ENCODE measurements at regions not wholly inside any gene's neighbourhood (a gene's known extent, or its start where the extent isn't known, plus 50 kb on each side); places are given as distances from the start of the nearest gene placed in this dataset.

DNA sequence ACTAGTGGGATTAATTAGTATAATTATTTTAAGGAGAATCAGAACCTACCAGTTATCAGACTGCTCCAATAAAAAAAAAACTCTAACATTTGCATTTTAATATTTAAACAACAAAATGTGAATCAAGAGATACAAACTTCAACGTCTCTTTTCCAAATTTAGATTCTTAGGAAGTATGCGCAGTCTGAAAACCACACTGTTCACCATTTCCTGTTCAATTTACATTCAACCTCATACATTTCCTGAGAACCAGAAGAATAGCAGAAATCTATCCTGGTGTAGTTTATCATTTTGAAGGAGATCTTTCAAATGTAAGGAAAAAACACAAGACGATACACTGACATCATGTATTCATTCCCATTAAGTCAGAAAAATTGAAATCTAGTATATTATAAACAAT lies 869.2 kb downstream of the EFNA5 start:
- no peak for TF ChIP-seq GATA2 (IDR thresholded peaks at IDR 0.05; ENCODE audit: low read depth, low read length)
- no peak for TF ChIP-seq GATA3 (IDR thresholded peaks at IDR 0.05; ENCODE audit: low read depth, low read length)
